ENCODE measurements at regions not wholly inside any gene's neighbourhood (a gene's known extent, or its start where the extent isn't known, plus 50 kb on each side); places are given as distances from the start of the nearest gene placed in this dataset.
"Not testable (repeated sequence)": the region's sequence is repeated elsewhere in the genome, so short reads cannot be mapped to it uniquely, and the experiment has no call there.

- TF ChIP-seq POLR2A, EP300, CTCF (IDR thresholded peaks at IDR 0.05): not testable (repeated sequence)
Measured at GRCh38 chr2:109987458-109988345, 89.2 kb downstream of the LIMS3 start.
